Suprapubic skin (tissue), 4 donors: ENCODE measurements at regions not wholly inside any gene's neighbourhood (a gene's known extent, or its start where the extent isn't known, plus 50 kb on each side); places are given as distances from the start of the nearest gene placed in this dataset.

Source experiments
- EP300 ChIP-seq: sonication (generic); formaldehyde crosslinking; IDR thresholded peaks from one replicate; pipeline ENCODE4 v1.6.1; 2017; ENCODE audit warnings: antibody characterized with exemption
- POLR2A ChIP-seq, 2 donors: fragments of 450-650 bp; IDR thresholded peaks; one replicate each; pipeline ENCODE4 v1.6.1; 2017; ENCODE audit warnings: antibody characterized with exemption in 2 of 2, mild to moderate bottlenecking in 2 of 2, moderate library complexity in 2 of 2
- POLR2AphosphoS5 ChIP-seq, 3 donors: sonication (generic); formaldehyde crosslinking; IDR thresholded peaks; one replicate each; pipeline ENCODE4 v1.6.1; 2017; ENCODE audit warnings: antibody characterized with exemption in 3 of 3
- TF ChIP-seq, protein P1 (sequence below), 2 donors: fragments of 200-600 bp in 1 of 2; fragments of 450-650 bp in 1 of 2; sonication (generic) in 1 of 2; IDR thresholded peaks; one replicate each; pipeline ENCODE4 v1.5.1; 2016 to 2019; ENCODE audit warnings: antibody characterized with exemption in 2 of 2, mild to moderate bottlenecking in 1 of 2, moderate library complexity in 1 of 2

DNA sequence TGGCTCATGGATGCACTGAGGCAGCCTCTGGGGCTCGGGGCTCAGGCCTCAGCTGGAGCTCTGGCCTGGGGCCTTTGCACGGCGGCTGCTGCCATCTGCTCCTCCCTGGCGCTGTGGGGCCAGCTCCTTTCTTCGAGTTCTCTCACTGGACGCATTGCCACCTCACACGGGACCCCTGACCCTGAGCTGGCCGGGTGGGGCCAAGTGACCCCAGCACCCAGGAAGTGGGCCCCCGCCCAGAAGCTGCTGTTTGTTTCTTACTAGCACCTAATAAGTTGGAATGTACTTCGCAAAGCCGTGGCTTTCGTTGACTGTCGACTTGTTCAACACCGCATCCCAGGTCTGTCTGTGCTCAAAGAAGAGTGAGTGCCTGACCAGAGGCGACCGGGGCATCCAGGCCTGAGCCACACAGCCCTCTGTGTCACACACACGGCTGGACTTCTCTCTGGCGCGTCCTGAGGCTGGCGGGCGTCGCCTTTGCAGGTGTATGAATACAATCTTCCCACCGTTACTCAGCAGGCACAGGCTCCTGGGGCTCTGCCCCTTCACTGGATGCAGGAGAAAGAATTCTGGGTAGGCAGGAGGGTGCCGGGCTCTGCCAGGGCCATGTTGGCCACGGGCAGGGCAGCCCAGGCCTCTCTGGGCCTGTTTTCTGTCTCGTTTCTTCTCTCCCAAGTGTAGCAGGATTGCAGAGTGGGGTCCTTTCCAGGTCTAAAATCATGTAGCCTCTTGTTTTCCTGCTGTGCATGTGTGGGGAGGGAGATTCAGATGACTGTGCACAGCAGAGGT, 112.9 kb downstream of the DLL1 start:
- TF ChIP-seq POLR2A (IDR thresholded peaks at IDR 0.05) = no peak
- TF ChIP-seq, protein P1, sequence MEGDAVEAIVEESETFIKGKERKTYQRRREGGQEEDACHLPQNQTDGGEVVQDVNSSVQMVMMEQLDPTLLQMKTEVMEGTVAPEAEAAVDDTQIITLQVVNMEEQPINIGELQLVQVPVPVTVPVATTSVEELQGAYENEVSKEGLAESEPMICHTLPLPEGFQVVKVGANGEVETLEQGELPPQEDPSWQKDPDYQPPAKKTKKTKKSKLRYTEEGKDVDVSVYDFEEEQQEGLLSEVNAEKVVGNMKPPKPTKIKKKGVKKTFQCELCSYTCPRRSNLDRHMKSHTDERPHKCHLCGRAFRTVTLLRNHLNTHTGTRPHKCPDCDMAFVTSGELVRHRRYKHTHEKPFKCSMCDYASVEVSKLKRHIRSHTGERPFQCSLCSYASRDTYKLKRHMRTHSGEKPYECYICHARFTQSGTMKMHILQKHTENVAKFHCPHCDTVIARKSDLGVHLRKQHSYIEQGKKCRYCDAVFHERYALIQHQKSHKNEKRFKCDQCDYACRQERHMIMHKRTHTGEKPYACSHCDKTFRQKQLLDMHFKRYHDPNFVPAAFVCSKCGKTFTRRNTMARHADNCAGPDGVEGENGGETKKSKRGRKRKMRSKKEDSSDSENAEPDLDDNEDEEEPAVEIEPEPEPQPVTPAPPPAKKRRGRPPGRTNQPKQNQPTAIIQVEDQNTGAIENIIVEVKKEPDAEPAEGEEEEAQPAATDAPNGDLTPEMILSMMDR (IDR thresholded peaks at IDR 0.05) = no peak
- TF ChIP-seq POLR2AphosphoS5 (IDR thresholded peaks at IDR 0.05) = no peak
- TF ChIP-seq EP300 = no peak
